GM19463 (cell line): ENCODE measurements at regions not wholly inside any gene's neighbourhood (a gene's known extent, or its start where the extent isn't known, plus 50 kb on each side); places are given as distances from the start of the nearest gene placed in this dataset.
A peak's percentile ranks its signal among the peaks of the same experiment; 100 is the strongest.
"Not testable (repeated sequence)": the region's sequence is repeated elsewhere in the genome, so short reads cannot be mapped to it uniquely, and the experiment has no call there.

ENCODE experiments used
- ATAC-seq: cut with Tn5 transposase; IDR thresholded peaks from one replicate; pipeline ENCODE4 v1.9.1; 2021; ENCODE audit warnings: mild to moderate bottlenecking, moderate library complexity; ENCODE audit not compliant: unreplicated experiment

GRCh38 chr4:171017593-171017992 lies 795.6 kb upstream of the GALNTL6 start:
- ATAC-seq: no peak

GRCh38 chr4:171016145-171016544 lies 797.1 kb upstream of the GALNTL6 start:
- ATAC-seq: no peak

- ATAC-seq: no peak
Observed at GRCh38 chr4:171015441-171015840, 797.8 kb upstream of the GALNTL6 start.

GRCh38 chr4:171007618-171008390 lies 805.4 kb upstream of the GALNTL6 start:
- no peak for ATAC-seq

GRCh38 chr4:171002246-171002645 lies 811.0 kb upstream of the GALNTL6 start:
- no peak for ATAC-seq

GRCh38 chr4:170990989-170991589 lies 822.1 kb upstream of the GALNTL6 start:
- ATAC-seq: peak; percentile 89

GRCh38 chr4:170988446-170988845 lies 824.8 kb upstream of the GALNTL6 start:
- no peak for ATAC-seq

- no peak for ATAC-seq
Observed at GRCh38 chr4:170979736-170980135, 833.5 kb upstream of the GALNTL6 start.

- no peak for ATAC-seq
Observed at GRCh38 chr4:170978990-170979389, 834.2 kb upstream of the GALNTL6 start.

GRCh38 chr4:170949084-170949483 lies 859.3 kb upstream of the AADAT start:
- ATAC-seq: no peak

- no peak for ATAC-seq
Observed at GRCh38 chr4:170940043-170940724, 850.4 kb upstream of the AADAT start.

GRCh38 chr4:170938588-170938987 lies 848.8 kb upstream of the AADAT start:
- ATAC-seq: no peak

- ATAC-seq: no peak
Observed at GRCh38 chr4:170931321-170931720, 841.6 kb upstream of the AADAT start.

GRCh38 chr4:170888660-170889059 lies 798.9 kb upstream of the AADAT start:
- ATAC-seq: no peak

GRCh38 chr4:170887396-170887795 lies 797.6 kb upstream of the AADAT start:
- ATAC-seq: no peak

GRCh38 chr4:170884969-170885570 lies 795.3 kb upstream of the AADAT start:
- no peak for ATAC-seq

GRCh38 chr4:170881646-170882045 lies 791.9 kb upstream of the AADAT start:
- ATAC-seq: not testable (repeated sequence)

GRCh38 chr4:170875868-170876267 lies 786.1 kb upstream of the AADAT start:
- ATAC-seq: no peak

GRCh38 chr4:170872794-170873193 lies 783.0 kb upstream of the AADAT start:
- ATAC-seq: no peak

GRCh38 chr4:170868170-170868569 lies 778.4 kb upstream of the AADAT start:
- no peak for ATAC-seq

GRCh38 chr4:170854097-170854496 lies 764.3 kb upstream of the AADAT start:
- ATAC-seq: no peak
